ENCODE measurements at regions not wholly inside any gene's neighbourhood (a gene's known extent, or its start where the extent isn't known, plus 50 kb on each side); places are given as distances from the start of the nearest gene placed in this dataset.
"Not testable (repeated sequence)": the region's sequence is repeated elsewhere in the genome, so short reads cannot be mapped to it uniquely, and the experiment has no call there.

DNA sequence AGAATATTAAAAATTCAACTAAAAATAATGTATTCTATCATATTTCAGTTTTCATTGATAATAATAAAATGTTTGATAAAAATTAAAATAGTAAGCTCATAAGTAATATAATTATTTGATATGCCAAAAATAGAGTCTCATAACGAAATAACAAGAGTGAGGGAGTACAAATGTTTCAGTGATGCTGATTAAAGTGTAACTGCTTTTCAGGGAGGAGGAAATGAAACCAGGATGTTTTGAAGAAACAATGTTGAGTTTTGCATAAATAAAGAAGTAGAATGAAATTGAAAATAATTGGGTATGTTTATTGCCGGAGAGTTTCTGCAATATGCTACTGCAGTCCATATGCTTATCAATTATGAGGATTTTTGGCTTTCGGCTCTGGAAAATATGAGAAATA, 1159.8 kb upstream of the ADGRL2 start:
- DNase-seq (ENCODE audit: low read depth): no peak

DNA sequence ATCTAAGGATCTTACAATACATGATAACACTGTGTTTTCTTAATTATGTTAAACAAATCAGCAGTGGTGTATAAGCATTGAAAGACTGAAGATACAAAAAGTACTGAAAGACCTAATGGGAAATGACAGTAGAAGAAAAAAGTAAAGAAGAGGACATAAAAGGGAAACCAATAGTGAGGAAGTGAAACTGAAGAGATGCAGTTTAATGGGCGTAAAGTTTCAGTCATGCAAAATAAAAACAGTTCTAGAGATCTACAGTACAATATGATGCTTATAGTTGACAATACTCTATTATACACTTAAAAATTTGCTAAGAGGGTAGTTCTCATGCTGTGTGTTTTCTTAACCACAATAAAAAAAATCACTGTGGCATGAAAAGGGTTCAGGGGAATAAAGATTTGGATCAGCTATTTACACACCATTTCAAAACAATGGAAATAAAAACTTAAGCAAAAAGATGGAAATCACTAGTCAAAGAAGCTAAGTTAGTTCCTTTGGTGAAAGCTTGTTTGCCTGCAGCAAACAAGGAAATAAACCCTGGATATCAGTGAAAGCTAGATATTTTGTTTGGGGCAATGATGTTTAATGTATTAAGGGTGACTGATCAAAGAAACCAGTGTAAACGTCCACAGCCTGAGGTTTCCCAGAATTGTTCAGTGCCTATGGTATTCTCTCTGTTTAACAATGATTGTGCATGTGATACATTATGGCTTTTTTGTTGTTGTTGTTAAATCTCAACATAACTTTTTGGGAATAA, 1160.8 kb upstream of the ADGRL2 start:
- no peak for DNase-seq (ENCODE audit: low read depth)

DNA sequence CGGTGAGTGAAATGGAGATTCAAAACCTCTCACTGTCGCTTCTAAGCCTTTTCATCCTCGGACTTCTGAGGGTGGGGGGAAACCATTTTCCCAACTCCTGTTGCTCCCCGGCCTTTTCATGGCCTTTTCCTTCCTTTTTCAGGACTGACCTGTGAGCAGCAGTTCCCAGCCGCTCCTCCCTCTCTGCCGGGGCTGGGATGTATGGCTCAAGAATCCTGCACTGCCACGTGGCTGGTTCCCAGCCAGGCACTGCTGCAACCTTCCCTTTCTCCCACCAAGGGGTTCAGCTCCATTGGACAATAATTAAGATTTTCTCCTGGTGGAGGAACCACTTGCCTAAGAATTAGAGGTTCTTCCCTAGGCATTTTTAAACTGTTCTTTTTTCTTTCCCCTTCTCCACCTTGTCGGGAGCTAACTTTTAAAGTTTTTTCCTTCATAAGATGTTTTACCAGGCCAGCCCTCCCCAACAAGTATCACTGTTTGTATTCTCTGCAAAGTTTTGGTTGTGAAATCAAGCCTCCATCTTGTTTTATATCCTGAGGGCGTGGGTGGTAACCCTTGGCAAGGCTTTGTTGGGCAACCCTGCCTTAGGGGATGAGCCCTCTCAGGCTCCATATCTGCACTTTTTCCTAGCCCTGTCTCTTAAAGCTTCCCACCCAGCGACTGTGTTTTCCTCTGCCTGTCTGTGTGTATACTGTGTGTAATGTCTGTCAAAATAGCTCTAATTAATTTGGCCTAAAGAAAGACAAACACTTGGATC, 1166.6 kb upstream of the ADGRL2 start:
- no peak for DNase-seq (ENCODE audit: low read depth)

DNA sequence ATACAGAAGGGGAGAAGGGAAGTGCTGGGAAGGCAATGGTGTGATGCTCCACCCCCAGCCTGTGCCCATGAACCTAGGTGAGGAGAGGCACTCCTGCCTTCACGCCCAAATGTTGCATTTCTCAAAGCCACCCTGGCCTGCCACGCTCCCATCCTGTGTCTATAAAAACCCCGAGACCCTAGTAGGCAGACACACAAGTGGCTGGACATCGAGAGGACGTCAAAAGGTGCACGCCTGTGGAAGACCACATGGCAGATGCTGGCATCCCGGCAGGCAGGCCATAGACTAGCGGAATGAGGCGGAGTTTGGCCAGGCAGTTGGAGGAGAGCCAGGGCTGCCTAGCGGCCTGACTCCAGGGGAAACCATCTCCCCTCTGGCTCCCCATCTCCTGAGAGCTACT, 1168.5 kb upstream of the ADGRL2 start:
- no peak for DNase-seq (ENCODE audit: low read depth)

DNA sequence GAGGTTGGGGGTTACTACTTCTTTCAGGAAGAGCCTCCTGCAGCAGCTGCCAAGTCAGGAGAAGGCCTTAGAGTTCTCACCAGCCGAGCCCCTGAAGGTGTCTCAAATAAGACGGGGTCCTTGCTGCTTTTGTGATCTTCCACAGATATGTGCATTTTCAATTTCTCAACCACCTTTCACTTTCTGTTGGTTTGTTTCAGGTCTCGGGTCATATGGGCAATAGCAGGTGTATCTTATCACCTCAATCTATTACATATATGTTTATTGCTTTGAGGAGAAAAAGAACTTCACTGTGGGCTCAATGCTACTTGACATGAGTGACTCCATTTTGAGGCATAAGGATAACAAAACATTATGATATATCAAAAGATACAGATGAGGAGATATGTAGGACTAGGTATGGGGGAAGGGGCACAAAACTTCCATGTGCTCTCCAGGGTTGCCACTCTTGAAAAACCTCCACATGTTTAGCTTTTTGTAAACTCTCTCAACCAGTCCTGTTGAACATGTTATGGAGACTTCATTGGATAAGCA, 1171.4 kb upstream of the ADGRL2 start:
- no peak for DNase-seq (ENCODE audit: low read depth)

DNA sequence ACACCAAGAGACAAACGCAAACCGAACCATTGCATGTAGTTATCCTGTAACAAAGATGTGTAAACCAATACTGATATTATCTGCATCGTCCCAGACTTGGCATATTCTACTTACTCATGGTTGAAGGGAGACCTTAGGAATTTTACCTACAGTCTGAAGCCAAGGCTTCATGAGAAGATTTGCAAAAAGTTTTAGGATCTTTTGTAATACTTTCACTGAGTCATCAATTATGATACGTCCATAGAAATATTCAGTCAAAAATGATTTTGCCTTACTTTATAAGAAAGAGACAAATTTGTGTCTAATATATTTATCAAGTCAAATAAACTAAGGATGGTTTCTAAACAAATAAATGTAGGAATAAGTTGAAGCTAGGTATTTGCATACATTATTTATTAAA, 1176.1 kb upstream of the ADGRL2 start:
- no peak for DNase-seq (ENCODE audit: low read depth)

DNA sequence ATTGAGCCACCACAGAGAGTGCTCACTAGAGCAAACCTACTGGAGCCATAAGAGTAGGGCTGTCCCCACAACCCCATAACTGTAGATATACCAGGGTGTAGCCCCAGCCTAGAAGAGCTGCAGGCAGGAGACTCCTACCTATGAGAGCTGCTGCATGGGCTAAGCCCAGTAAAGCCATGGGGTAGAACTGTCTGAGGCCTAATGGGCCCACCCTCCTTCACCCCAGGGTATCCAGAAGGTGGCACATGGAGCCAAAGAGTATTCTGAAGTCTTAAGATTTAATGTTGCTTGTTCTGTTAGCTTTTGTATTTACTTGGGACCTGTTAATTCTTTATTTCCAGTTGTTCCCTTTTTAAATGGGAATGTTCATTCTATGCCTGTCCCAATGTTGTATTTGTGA, 1193.7 kb upstream of the ADGRL2 start:
- DNase-seq (ENCODE audit: low read depth): no peak

DNA sequence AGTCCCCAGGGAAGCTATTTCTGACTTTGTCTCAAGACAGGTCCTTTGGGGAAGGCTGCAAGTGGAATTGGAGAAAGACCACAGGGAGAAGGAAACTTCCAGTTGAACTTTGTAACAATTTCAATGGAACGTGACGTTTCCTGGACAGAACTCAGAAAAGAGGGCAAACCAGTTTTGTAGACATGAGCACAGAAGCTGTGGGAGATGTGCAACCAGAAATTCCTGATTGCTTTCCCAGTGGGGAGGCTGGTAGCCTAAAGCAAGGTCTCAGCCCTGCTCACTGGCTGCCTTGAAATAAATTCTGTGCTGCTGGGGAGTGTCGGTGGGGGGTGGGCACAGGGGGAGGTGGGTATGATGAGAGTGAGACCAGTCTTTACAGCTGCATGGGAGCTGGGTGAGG, 1206.7 kb upstream of the ADGRL2 start:
- no peak for DNase-seq (ENCODE audit: low read depth)

DNA sequence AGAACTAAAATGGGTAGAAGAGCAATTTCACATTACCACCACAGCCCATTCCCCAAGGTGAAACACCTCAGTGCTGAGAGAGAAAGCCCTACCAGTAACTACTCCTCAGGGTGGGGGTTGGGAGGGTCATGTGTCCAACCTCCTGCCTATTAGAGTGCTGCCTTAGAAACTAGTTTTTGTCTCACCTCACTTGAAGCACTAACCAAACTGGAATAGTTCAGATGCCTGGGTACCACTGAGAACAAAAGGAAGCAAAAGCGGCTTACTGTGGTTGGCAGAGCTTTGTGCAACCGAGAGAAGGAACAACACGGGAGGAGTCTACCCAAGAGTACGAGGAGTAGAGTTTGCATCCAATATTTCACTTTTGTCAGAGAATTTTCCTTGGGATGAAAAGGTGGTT, 1207.5 kb upstream of the ADGRL2 start:
- DNase-seq (ENCODE audit: low read depth): no peak

DNA sequence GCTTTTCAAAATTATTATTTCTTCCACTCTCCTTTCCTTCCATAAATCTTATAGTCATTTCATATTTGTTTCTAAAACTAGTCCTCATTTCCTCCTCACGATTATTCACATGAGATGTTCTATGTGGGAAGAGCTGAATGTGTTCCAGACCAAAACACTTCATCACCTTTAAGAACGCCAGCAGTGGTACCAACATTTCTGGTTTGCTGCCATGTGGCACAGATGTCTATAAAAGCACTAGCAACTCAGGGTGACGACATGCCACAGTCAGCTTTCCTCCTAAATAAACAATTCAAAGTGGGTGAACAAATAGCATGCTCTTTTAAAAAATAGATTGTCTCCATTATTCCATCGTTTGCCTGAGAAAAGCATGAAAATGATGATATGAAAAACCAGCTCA, 1217.8 kb upstream of the ADGRL2 start:
- no peak for DNase-seq (ENCODE audit: low read depth)

DNA sequence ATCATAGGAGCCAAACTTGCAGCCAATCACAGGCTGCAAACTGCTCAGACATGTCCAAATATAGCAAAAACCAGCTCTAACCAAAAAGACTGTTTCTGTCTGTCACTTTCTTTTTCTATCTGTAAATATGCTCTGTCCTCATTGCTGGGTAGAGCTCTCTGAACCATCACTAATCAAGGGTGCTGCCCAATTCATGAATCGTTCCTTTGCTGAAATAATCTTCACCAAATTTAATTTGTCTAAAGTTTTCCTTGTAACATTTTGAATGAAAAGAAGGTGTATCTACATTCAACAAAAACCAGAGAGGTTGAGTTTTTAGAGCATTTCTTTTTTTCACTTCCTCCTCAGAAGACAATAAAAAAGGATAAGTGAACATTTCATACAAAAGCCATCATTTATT, 1221.7 kb upstream of the ADGRL2 start:
- no peak for DNase-seq (ENCODE audit: low read depth)

DNA sequence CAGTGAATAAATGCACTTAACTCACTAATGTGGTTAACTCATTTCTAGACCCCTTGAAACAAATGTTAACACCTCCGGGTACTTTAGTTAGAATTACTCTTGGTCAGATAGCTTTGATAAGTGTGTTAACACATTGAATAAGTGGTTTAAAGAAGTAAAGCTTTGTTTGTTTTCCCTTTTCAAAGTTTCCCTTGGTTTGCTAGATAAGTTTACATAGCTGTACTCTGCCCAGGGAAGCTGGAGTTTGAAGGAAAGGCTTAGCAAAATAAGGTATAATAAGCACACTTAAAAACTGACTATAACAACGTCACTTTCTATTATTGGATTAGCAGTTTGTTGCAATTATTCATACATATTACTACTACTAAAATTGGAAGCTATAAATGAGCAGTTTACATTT, 1233.9 kb upstream of the ADGRL2 start:
- no peak for DNase-seq (ENCODE audit: low read depth)

DNA sequence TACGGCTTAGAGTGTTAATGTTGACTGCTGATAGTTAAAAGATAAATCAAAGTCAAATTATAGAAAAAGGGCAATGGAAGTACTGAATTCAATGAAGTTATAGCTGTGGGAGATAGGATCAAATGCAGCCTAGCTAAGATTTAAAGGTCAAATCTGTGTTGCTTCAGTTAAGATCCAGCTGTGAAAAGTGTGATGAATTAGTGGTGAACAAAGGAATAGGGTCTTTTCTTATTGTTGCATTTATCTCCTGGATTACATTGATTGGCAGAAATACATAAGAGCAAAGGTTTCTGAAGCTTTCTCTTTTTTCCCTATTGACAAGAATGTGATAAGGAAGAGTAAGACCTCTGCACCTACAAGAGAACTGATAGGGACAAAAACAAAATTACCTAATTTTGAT, 1234.6 kb upstream of the ADGRL2 start:
- DNase-seq (ENCODE audit: low read depth): no peak

DNA sequence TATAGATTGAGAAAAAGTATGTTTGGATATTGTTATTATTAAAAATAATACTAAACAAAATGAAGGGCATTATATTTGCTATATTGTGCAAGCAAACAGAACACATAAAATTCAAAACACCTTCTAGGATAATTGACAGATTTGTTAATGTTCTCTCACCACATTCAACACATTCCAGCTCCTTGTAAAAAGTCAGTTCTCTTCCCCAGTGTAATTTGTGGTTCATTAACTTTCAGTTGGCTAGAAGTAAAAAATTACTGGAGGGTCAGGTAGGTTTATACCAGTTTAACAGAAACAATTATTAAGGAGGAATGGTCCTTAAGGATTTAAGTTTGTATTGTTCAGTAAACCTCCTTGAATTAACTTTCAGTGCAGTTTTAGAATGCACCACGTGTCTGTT, 1235.3 kb upstream of the ADGRL2 start:
- no peak for DNase-seq (ENCODE audit: low read depth)

DNA sequence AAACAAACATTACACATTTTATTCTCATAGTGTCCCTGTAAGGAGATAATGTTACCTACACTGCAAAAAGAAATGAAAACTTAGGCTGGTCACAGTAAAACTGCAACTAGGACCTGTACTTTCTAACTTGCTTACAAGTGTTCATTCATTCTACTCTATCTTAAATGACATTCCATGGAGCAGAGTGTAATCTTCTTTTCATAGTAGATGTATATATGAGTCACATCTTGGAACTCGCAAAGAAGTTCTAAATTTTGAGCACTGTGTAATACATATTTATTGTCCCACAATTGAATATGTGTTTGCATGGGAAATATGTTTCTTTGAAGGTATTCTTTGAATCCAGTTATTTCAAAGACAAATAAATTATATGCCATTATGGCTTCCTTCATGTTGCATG, 1258.5 kb upstream of the ADGRL2 start:
- peak; percentile 40 for DNase-seq (ENCODE audit: low read depth)

DNA sequence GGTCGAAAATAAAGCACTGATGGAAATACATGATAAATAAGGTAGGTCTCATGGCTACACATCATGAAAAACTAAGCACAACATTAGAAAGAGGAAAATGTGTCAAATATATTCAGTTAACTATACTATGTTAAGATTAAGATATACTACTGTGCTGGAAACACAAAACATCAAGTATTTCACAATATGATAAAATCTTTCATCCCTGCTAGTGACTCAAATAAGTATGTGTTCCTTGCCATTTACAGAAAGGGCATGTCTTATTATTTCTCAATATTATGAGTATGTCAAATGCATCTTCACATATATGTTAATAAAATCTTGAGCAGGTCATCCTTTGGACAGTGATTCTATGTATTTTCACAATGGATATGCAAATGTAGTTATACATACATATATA, 1260.1 kb upstream of the ADGRL2 start:
- no peak for DNase-seq (ENCODE audit: low read depth)

DNA sequence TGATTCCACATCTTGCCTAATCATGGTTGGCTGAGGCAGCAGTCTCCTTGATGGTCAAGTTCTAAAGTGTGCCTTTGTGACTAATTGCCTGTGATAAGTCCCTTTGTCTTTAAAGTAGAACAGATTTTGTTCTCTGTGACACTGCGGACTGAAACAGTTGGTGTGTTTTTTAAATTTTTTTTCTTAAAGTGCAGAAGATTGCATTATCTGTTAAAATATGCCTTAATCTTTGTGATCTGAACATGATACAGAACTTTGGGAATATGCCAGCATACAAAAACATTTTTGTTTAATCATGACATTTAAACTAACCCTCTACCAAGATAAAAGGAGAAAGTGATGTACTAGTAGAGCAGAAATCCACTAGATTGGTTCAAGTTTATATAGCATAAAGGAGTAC, 1260.6 kb upstream of the ADGRL2 start:
- DNase-seq (ENCODE audit: low read depth): no peak

DNA sequence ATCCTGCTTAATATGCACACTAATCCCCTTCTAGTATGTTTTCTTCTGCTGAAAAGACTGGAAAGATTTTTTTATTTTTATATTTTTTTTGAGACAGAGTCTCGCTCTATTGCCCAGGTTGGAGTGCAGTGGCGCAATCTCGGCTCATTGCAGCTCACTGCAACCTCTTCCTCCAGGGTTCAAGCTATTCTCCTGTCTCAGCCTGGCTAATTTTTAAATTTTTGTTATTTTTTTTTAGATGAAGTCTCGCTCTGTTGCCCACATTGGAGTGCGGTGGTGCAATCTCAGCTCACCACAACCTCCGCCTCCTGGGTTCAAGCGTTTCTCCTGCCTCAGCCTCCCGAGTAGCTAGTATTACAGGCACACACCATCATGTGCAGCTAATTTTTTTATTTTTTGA, 1261.4 kb upstream of the ADGRL2 start:
- DNase-seq (ENCODE audit: low read depth): not testable (repeated sequence)

DNA sequence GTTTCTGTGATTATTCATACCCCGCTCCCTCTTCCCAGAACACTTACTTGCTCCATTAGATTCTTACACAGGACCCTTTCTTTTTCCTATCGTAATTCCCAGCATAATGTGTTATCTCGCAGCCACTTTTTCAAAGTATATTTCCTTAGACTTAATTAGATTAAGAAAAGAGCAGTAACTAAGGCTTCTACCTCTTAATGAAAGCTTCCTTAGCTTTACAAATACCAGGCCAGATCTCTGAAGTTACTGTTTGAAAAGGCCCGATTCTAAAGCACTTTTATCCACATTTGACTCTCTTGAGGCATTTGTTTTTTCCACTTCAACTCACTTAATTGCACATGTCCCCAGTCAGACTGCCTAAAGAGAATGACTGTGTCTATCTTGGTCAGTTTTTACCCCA, 1264.3 kb upstream of the ADGRL2 start:
- no peak for DNase-seq (ENCODE audit: low read depth)

DNA sequence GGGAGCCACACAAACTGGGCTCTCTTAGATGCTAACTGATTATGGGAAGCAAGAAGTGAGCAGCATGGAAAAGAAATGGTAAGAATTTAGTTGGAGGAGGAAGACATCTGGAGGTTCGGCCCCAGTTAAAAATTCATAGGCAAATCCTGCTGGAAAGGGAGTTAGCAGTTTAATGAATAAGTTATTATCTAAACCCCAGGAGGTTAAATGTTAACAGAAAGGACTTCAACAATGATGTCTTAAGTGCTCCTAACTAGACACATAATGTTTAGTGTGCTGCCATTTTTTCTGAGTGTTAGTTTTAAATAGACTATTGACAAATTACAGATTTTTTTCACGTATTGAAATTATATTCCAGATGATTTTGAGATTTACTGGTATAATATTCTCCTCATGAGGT, 1265.3 kb upstream of the ADGRL2 start:
- DNase-seq (ENCODE audit: low read depth): no peak

DNA sequence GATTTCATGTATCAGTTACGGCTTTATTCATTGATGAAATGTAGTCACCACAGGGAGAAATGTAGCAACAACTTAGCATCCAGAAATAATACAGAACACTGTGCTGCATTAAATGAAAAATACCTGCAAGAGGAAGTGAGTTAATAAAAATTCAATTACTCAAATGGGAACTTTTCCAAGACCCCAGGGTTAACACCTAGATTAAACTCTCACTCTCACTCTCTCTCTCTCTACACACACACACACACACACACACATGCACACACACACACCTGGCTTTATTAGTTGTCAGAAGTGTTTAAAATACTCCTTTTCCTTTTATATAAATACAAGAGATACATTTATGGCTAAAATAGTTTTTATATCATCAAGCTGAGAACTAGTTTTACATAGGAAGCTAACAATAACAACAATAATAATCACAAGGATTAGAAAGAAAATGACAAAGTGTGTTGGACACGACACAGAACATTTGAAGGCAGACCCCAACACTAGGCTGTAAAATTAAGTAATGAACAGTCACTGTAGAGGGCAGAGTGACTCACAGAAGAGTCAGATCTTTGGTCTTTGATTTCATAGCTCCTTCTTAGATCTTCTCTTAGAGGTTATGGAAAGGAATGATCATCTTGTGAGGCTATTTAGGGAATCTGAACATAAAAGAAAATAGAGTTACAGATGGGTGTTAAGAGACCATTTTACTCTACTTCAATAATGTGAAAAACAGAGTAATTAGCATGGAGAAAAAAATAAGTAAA, 1266.0 kb upstream of the ADGRL2 start:
- peak; percentile 29 for DNase-seq (ENCODE audit: low read depth)

DNA sequence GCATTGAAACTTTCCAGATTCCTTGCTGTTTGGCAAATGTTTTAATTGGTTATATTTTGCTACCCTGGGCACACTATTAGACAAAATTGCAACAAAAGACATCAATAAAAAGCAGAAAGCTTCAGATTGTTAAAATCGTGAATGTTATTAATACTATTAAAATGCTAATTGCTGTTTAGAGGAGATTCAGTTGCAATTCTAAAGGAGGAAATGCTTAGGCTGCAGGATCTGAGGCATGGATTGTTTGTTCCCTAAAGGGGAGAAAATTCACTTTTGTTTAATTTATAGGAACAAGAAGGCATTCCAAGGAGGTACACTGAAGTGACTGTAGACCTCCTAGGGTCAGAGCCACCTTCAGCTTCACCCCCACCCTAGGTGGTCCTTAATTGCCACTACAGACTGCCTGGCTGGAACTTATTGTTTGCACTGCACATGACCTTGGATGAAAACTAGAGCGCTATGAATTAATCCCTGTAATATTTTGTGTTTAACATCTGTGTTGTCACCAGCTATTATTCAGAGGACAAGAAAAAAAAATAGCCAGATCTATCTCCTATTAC, 1266.9 kb upstream of the ADGRL2 start:
- no peak for DNase-seq (ENCODE audit: low read depth)

DNA sequence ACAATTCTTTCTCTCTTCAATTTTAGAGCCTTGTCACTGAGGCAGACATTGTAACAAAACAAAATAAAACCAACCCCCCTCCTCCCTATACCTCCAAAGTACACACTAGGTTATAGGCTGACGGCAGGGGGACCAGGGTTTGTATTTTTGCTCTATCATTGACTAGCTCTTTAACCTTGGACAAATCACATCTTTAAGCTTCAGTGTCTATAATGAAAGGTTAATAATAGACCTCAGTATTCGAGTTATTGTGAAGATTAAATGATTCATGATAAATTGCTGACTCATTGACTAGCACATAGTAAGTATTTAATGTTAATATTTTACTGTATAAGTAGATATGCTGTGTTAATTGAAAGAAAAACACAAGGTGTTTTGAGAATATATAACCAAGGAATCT, 1267.6 kb upstream of the ADGRL2 start:
- no peak for DNase-seq (ENCODE audit: low read depth)
